HK-2 (cell line): ENCODE measurements at regions not wholly inside any gene's neighbourhood (a gene's known extent, or its start where the extent isn't known, plus 50 kb on each side); places are given as distances from the start of the nearest gene placed in this dataset.
"Not testable (repeated sequence)": the region's sequence is repeated elsewhere in the genome, so short reads cannot be mapped to it uniquely, and the experiment has no call there.

ENCODE experiments used
- DNase-seq: peaks from one replicate; pipeline ENCODE4 v3.0.0-alpha.2; 2018; ENCODE audit not compliant: unreplicated experiment

DNA sequence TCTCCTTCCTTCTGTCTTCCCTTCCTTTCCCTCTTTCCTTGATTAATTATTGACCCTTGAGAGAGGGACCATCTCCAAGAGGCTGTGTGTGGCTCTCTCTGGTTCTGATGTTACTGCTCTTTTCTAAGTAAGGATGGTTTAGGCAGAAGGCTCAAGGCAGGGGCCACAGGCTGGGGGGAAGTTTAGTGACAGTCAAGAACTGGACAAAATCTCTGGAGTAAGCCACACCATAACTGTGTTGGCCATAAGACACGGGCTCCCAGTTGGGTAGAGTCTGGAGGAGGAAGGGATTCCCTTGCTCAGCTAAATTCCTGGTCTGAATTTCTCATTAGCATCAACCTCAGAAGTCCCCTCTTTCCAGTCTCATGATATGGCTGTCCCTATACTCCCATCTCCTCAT, 74.7 kb downstream of the BUD13 start:
- DNase-seq, result no peak

DNA sequence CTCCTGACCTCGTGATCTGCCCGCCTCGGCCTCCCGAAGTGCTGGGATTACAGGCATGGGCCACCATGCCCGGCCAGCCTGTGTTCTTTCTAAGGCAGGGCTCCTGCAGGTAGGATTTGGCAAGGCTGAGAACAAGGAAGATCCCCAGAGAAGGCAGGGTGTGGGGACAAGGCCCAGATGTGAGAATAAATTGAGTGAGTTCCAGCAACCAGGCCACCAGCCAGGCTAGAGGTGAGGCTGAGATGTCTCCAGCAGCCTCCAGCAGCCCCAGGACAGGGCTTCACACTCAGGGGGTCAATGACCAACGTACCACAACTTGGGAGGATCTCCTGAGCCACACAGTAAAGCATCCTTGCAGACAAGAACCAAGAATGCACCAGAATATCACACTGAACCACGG, 75.1 kb downstream of the BUD13 start:
- no peak for DNase-seq

DNA sequence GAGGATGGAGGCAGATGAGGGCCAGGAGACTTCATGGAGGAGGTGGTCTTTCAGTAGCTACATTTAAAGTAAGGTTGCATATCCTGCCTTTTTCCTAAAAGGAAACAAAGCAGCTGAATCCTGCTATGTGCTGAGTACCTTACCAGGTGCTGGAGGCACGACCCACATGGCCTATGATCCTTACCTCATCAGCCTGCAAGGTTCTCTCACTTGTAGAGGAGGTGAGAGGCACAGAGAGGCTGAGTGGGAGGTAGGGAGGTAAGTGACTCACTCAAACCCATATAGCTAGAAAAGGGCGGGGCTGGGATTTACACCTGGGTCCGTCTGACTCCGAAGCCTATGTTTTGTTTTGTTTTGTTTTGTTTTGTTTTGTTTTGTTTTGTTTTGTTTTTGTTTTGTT, 75.8 kb downstream of the BUD13 start:
- no peak for DNase-seq

DNA sequence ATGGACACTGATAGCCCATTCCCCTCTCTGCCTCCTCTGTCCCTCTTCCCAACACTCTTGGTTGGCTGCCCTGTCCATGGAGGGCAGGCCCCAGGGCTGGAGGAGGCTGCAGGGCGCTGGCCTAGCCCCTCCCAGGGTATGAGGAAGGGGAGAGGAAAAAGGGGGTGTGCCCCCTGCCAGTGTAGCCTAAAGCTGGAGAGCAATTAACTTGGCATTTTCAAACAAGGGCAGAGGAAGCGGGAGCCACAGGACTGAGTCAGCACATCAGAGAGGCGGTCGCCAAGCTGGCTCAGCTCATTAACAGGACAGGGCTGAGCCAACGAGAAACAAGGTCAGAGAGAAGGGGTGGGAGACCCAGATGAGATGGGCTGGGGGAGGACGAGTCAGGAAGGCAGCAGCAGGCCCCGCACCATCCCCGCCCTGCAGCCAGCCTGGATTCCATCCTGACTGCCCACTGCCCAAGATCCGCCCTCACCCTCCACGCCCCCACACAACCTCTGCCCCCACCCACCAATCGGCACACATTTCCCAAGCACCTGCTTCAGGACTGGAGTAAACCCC, 76.3 kb downstream of the BUD13 start:
- peak; percentile 11 for DNase-seq

DNA sequence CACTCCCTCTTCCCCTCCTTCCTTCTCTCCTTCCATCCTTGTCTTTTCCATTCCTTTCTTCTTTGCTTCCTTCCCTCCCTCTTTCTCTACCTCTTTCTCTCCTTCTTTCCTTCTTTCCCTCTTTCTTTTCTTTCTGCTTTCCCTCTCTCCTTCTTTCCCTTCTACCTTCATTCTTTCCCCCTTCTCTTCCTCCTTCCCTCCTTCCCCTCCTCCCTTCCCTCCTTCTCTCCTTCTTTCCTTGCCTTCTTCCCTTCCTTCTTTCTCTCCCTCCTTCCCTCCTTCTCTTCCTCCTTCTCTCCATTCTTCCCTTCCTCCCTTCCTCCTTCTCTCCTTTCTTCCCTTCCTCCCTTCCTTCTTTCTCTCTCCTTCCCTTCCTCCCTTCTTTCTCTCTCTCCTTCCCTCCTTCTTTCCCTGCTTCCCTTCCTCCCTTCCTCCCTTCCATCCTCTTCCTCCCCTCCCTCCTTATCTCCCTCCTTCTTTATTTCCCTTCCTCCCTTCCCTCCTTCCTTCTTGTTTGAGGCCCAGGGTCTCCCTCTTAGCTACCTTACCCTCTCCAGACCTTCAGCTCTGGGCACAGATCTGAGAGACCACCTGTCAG, 77.0 kb downstream of the BUD13 start:
- no peak for DNase-seq

DNA sequence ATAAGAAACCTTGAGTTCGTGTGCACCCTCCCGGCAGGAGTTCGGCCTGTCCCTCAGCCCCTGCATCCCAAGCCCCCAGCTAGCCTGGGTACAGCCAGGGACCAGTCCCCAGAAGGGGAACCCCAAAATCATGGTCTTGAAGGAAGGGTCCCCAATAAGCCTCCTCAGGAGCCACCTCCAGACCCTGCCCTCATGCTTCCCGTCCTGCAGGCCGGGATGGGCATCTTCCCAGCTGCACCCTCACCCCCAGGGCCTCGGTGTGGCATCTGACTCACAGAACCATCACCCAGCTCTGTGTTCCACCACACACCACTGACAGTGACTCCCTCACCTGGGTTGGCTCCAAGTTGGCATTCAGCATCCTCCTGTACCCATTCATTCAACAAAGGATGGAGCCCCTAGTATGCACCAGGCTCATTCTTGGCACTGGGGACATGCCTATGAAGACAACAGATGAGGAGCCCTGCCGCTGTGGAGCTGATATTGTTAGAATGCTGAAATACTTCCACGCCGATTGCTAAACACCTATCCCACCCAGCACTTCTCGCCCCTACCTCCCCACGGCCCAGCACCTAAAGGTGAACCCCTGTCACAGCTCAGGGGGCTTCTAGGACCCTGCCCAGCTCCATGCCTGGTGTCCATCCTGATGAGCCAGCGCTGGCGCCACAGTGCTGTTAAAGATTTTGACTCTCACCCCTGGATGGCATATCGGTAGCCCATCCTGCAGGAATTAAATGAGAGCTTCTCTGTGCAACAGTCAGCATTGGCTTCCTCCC, 77.8 kb downstream of the BUD13 start:
- no peak for DNase-seq

DNA sequence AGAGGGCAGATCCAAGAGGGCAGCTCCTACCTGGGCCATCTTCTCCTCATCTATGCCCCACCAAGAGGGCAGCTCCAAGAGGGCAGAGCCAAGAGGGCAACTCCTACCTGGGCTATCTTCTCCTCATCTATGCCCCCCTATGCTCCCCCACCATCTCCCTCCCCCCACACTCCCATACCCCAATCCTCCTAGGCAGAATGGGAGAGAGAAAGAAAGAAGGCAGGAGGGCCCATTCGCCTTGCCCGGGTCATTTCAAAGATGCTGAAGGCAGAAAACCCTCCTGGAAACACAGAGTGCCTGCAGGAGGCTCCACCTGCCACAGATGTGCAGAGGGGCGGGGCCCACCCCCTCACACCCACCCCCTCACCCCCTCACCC, 78.5 kb downstream of the BUD13 start:
- DNase-seq, result no peak

DNA sequence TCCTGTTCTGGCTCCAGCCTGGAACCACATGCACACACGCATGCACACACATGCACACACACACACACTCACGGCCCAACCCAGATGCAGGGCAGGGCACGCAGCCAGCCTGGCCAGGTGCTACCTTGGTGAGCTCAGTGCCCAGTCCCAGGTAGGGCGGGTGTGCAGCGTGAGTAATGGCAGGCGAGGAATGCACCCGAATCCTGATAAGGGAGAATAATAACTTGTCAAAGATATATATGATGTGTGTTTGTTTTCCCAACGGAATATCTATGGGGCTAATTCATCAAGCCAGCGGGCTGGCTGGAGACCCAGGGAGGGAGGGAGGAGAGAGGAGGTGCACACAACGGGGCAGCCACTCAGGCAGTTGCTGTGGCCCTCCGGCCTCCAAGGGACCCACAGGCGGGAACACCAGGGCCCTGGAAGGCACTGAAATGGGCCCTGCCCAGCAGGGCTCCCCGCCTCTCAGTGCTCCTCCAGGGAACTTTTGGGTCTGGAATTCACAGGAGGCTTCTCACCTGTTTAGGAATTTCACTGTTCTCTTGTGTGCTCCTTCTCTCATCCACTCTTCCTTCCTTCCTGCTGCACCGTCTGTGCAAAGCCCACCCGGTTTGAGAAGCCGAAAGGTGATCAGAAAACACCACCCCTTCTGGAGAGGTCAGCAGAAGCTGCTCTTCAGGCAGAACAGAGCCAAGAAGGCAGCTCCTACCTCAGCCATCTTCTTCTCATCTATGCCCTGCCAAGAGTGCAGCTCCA, 79.0 kb downstream of the BUD13 start:
- no peak for DNase-seq

DNA sequence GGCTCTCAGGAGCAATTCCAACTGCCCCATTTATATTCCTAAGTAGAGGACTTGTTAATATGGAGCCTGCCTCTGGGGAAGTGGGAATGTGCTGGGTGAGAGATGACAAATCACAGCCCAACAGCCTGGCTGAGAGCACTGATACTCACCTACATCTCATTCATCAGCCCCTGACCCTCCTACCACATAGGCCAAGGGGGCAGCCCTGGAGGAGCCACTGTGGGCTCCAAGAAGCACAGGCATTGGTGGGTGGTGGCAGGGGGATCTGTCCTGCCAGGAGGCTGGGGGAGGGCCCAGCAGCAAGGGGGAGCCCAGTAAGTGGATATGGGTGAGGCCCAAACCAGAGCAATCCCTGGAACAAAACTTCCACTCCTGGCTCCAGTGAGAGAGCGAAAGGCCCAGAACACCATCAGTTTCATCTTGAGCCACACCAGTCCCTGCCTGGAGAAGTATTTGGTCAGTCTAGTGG, 79.7 kb downstream of the BUD13 start:
- DNase-seq, result no peak

DNA sequence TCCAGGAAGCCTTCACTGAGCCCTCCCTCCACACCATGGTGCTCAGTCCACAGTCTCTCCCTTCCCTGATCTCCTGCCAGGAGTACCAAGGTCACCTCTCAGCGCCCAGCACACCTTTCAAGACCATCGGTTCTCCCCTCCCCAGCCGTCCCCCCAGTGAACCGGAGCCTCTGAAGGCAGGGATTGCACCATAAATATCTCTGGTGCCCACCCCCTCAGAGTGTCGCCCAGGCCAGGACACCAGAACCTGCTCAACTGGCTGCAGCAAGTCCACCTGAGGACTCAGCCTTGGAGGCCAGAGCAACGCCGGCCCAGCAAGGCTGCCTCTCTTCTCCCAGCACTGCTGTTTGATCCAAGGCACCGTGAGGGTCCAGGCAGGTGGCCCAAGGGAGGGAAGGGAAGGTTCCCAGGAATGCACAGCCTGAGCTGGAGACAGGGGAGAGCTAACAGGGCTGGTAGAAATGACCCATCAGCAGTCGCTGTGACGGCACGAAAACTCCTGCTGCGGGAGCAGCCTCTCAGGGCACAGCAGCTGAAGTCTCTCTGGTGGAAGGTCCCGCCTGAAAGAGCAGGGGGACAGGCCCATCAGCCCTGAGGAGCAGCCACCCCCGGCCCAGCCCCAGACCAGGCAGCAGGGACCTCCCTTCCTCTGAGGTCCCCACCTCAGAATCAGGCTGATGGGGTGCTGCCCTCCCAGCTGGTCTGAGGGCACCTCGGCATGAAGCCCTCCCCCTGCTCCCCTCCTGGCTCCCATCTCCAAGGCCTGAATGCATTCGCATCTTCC, 80.3 kb downstream of the BUD13 start:
- no peak for DNase-seq

DNA sequence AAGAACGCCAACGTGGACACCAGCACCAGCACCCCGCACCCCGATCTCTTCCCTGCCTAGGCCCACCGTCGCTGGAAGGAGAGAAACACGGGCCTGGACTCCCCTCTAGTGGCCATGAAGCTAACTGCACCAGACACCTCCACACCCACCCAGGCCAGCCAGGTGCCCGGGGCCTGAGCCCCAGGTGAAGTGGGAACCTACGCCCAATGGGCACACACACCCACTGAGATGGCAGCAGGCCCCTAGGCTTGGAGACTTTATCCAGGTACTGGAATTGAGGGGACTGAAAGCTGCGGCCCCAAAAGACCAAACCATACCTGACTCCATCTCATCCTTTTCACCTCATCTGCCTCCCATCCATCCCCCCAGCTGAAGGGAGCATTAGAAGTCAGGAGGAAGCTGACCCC, 81.0 kb downstream of the BUD13 start:
- DNase-seq, result peak; percentile 32

DNA sequence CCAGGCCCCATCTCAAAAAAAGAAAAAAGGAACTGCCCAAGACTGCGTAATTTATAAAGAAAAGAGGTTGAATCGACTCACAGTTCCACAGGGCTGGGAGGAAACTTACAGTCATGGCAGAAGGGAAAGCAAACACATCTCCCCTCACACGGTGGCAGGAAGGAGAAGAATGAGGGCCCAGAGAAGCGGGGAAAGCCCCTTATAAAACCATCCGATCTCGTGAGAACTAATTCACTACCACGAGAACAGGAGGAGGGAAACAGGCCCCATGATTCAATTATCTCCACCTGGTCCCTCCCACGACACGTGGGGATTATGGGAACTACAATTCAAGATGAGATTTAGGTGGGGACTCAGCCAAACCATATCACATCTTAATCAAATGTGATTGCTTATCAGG, 82.2 kb downstream of the BUD13 start:
- DNase-seq, result no peak

DNA sequence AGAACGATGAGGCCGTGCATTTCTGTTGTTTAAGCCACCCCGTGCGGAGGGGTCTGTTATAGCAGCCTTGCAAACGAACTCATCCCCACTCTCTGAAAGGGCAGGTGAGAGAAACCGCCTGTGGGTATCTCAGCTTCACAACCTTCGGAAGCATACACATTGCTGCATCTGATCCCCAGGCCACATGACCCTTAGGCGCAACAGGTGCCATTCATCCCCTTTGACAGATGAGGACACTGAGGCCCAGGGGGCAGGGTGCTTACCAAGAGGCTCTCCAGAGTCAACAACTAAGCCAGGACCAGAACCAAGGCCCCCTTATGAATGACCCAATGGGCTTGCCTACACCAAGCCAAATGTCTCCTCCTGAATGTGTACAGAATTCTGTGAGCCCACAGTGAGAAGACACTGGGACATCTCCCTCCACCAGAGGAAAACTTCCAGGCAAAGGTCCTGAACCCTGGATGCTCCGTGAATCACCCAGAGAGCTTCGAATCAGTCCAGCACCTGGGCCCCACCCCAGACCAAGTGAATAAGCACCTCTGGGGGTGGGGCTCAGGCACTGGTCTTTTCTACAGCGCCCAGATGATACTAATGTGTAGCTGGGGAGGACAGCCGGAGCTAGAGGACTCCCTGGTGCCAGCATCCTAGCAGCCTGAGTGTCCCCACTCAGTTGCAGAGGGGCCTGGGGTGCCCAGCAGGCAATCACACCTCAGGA, 83.2 kb downstream of the BUD13 start:
- DNase-seq, result no peak

DNA sequence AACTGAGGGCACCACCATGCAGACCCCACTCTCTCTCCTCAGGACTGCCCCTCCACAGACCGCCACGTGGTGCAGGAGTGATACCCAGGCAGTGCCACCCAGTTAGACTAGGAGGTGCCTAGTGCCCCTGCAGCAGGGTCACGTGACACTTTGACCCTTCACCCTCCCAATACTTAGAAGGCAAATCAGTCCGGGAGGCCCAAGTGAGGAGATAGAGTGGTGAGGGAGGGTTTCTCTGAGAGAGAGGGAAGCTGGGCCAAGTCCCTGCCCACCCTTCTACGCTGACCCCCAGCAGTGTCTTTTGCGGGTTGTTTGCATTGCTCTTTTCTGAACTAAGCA, 84.6 kb downstream of the BUD13 start:
- no peak for DNase-seq

DNA sequence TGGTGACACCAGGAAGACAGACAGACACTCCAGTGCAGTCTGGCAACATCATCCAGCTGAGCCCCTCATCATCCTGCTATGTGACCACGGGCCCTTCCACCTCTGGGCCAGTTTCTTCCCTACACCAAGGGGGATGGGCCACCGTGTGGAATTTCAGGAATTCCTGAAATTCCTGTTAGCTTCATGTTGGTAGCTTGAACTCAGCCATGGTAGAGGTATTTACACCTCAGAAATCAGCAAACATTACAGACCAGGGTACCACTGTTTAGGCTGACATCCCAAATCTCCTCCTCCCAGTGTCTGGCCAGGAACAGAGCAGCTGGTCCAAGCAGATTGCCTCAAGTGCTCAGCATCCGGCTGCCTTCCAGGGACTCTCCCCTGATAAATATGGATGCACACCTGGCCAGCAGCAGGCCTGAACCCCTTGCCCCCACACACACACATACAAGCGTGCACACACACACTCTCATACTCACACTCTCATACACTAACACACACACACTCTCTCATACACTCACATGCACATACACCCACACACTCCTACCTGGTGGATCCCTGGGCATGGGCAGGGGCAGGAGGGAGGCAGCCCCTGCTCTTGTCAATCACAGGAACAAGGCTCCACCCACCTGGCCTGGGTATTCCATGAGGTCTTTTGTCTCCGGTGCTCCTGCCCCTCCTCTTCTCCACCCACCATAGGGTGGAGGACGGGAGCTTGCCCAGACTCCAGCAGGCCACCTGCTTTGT, 85.2 kb downstream of the BUD13 start:
- DNase-seq, result no peak

DNA sequence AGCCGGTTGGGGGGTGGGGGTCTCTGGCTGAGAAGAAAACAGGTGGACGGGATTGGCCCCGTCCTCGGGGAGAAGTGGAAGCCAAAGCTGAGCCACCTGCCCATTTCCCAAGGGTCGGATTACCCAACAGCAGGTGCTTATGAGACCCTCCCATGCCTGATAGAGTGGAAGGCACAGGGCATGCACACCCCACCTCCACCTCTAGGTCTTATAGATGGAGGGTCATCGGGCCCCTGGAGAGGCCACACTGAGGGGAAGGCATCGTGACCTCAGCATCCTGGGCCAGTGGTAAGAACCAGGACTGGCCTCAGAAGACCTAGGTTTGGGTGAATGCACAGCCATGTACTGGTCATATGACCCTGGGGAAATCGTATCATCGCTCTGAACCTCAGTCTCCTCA, 85.9 kb downstream of the BUD13 start:
- no peak for DNase-seq

DNA sequence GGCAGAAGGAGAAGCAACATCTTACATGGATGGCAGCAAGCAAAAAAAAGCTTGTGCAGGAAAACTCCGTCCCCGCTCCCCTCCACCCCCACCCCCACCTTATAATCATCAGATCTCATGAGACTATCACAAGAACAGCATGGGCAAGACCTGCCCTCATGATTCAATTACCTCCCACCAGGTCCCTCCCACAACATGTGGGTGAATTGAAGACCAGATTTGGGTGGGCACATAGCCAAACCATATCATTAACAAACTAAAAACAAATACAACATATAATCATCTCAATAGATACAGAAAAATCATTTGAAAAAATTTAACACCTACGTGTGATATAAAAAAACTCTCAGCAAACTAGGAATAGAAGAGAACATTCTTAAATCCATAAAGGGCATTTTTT, 88.8 kb downstream of the BUD13 start:
- no peak for DNase-seq

DNA sequence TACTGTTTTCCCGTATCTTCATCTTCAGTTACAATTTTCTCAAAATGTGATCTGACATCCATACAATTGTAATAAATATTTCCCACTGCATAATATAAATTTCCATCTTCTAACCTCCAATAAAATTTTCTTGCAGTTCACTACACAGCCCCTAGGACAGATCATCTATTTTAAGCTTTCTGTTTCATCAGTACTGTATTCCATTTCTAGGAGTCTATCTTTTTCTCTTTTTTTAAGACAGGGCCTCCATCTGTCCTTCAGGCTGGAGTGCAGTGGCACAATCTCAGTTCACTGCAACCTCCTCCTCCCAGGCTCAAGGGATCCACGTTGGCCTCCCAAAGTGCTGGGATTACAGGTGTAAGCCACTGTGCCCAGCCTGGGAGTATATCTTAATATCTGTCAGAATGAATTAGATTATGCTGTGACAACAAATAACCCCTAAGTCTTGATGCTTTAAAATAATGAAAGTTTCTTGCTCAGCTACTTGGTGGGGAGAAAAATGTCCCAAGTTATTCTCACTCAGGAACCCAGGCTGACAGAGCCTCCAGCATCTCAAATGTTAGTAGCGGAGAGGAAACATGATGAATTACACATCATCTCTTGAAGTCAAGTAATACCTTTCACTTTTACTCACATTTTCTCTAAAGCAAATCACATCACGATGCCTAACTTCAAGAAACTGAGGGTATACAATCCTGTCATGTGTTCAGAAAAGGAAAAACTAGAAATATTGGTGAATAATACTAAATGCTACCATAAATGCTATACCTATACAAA, 92.2 kb downstream of the BUD13 start:
- DNase-seq, result no peak

DNA sequence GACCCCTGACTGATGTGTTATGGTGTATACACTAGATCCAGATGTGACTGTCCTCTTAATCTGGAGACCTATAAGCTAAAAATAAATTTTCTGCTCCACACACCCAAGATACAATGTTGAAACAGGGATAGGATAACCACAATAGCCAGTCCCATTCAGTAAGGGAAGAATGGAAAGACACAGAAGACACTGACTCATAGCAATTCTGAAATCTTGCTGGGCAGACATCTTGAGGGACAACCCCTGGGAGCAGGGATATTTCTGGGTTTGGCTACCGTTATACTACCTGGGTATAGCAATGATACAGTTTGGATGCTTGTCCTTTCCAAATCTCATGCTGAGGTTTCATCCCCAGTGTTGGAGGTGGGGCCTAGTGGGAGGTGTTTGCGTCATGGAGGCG, 93.9 kb downstream of the BUD13 start:
- no peak for DNase-seq

DNA sequence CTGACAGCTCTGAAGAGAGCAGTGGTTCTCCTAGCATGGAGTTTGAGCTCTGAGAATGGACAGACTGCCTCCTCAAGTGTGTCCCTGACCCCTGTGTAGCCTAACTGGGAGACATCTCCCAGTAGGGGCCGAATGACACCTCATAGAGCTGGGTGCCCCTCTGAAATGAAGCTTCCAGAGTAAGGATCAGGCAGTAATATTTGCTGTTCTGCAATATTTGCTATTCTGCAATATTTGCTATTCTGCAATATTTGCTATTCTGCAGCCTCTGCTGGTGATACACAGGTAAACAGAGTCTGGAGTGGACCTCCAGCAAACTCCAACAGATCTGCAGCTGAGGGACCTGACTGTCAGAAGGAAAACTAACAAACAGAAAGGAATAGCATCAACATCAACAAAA, 105.5 kb downstream of the BUD13 start:
- DNase-seq, result not testable (repeated sequence)
